GM18861 (cell line): ENCODE measurements at regions not wholly inside any gene's neighbourhood (a gene's known extent, or its start where the extent isn't known, plus 50 kb on each side); places are given as distances from the start of the nearest gene placed in this dataset.
"Not testable (repeated sequence)": the region's sequence is repeated elsewhere in the genome, so short reads cannot be mapped to it uniquely, and the experiment has no call there.

Source experiments
- ATAC-seq: cut with Tn5 transposase; IDR thresholded peaks from one replicate; pipeline ENCODE4 v1.9.1; 2021; ENCODE audit not compliant: unreplicated experiment

DNA sequence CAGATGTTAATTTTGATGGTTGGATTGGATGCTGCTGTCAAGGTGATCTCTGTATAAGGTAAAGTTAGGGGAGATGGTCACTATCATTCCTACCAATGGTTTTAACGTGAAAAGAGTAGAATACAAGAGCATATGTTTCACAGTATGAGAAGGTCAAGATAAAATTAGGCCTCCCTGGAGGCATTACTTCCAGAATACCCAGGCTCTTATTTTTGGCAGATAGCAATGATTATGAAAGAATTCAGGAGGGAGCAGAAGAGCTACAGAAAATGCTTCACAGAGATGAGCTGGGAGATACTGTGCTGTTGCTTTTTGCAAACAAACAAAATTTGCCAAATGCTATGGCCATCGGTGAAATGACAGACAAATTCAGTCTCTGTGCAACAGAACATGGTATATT is 547.5 kb upstream of the SPRY2 start:
- ATAC-seq = no peak

DNA sequence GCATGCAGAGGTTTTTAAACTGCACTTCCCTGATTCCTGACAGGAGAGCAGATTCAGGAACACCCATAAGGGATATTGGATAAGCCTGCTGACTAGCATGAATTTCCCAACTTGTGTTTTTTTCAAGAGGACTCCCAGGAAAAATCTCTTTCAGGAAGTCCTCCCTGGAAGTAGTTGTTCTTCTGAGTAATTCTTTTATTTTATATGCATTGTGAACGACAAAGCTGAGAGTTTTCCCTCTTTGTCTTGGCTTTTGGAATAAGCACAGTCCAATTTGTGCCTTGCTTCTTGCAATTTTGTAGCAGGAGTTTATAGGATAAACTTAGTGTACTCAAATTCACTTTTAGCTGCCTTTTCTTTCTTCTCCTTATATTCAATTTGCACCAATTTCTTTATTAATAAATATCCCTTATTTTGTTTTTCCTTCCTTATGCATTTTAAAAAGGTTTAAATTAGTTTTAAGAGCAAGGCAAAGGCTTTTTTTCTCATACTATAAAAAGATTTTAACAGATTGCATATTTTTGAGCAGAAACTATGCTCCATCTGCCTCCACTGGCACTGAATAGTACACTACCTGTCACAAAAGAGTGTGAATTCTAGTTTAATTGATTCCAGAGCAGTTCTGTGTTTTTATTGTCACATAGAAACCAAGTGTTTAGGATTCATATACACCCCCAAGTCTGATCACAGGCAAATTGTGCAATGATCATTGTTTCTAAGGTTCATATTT is 543.3 kb upstream of the SPRY2 start:
- ATAC-seq = no peak

DNA sequence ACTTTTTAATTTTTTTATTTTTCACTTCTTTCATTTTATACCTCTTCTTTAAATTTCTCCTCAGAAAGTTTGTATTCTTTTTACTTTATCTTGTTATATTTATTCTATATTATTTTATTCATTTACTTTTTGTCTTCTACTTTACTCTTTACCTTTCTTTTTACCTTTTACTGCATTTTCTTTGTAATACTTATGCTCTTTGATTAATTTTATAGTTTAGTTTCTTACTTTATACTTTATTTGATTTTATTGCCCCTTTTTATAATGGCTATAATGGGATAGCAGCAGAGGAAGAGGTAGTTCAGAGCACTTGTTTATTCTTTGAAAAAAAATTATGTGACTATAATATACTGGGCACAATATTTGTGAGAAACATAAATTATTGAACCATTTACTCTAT is 542.6 kb upstream of the SPRY2 start:
- ATAC-seq = no peak

DNA sequence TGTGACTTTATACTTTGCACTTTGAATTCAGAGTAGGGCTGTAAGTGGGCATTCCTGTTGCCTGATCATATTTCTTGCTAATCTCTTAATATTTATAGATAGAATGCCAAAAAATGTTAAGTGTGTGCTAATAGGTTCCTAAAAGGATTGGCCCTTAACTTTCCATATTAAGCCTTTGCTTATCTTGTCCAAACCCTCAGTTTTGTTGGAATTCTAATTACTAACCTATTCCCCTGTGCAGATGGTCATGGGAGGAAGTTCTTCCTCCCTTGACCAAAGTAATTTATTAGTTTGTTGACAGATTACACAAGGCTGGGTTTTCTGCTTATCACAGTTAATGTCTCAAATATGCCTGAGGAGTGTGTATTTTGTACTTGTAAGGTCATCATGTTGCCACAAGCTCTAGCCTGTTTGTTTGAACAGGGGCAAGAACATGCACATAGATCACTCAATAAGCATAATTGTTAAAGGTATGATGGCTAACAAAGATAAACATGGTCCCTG is 541.1 kb upstream of the SPRY2 start:
- no peak for ATAC-seq

DNA sequence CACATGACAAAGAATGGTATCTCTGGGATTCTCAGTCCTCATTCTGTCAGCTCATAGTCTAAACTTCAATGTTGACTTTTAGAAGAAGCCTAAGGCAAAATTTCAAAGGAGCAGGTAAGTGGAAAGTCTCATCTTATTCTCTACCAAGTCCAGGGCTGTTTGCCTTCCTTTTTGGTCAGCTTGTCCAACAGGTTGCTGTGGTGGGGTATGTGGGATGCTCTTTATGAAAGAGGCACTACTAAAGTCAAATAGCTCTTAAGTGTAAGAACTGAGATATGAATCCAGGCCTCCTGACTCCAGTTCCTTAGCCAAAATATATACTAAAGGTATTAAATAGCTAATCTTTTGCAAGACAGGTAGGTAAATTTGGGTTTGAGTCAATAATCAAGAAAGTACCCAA is 540.6 kb upstream of the SPRY2 start:
- no peak for ATAC-seq

DNA sequence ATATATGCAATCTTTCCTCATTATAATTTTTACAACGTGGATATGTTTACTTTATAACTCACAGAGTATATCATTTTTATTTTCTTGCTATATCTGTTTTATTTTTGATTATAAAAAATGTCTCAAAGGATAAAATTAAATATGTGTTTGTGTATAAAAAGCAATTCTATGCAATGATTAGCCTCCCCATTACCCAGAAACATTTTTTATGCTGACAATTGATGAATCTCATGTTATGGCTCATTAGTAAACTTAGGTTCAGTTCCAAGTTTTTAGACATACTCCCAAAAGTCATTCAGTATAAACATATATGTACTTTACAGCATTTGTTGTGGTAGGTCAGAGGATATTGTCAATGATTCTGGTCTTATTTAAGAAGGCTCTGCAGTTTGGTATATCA is 540.1 kb upstream of the SPRY2 start:
- no peak for ATAC-seq

DNA sequence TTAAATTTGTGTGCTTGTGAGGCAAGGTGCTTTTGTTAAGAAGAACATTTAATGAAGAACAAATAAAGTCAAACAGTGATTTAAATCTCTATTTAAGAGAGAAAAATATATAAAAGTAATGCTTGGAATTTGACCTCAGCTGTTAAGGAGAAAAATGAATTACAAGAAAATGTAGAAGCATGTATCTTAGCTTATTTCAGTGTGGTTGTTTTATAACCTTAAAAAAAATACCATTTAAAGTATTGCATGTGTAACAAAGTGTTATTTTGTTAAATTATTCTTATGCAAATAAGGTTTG is 537.0 kb upstream of the SPRY2 start:
- no peak for ATAC-seq

DNA sequence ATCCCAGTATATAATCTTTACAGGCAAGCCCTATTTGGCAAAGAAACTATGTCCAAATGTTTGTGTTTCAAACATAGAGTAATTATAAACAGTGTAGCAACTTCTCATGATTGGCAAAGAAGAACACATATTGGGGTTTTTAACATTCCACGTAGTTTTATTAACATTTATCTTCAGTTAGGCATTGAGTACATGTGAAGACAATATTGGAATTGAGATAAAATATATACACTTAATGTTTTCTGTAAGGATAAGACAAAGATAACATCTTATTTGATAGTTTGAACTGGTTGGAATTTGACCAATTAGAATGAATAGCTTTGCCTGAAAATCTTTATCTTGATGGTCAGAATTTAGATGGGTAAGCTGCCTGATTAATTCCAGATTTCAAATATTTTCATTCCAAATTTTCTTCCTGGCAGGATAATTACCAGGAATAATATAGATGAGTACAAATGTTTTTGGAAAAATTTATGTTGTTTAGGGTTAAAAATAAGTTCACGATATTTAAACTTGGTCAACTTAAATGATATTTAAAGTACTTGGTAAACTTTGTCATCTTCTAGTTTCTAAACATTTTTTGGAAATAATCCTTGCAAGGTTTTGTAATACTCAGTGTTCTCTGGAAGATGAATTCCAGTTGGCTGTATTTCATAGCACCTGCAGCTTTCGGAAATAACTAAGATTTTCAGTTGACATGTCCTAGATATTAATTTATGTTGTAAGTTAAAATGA is 536.5 kb upstream of the SPRY2 start:
- no peak for ATAC-seq

DNA sequence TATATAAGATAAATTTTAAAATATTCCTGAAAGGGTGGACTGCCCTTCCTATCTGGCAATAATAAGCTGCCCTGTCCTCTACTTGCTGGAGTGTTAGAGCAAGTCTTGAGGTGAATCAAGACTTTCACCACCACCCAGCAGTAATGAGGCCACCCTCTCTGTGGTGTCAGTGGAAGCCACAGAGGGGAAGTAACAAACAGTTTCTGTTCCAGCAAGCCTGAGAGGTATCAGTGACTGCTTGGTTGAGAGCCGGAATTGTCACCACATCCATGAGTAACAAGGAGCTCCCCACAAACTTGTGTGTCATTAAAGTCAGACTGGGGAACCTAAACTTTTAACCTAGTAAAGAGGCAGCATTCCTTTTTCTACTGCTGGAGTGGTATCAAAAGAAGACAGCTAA is 532.7 kb upstream of the SPRY2 start:
- peak; percentile 90 for ATAC-seq

DNA sequence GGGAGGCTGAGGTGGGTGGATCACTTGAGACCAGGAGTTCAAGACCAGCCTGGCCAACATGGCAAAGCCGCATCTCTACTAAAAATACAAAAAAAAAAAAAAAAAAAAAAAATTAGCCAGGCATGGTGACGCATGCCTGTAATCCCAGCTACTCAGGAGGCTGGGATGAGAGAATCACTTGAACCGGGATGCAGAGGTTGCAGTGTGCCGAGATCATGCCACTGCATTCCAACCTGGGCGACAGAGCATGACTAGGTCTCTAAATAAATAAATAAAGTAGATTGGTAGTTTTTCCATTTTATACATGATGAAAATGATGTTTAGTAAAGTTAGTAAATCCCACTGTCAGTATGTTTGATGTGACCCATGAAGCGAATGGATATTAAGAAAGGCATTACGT is 531.0 kb upstream of the SPRY2 start:
- ATAC-seq = not testable (repeated sequence)

DNA sequence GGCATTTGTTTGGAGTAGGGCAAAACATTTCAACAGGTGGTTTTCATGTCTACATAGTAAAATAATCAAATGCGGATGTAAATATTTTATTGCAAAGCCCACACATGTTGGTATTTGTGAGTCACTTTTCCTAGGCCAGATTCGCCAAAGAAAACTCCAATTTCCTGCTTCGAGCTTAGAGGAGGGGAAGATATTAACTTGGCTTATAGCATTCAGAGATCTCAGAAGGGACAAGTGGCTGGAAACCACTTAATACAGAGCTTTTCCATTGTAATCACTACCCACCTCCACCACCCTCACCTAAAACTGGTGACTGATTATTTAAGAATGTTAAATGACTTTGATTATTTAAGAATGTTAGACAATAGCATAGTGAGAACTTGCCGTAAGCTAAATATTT is 530.6 kb upstream of the SPRY2 start:
- ATAC-seq = no peak

DNA sequence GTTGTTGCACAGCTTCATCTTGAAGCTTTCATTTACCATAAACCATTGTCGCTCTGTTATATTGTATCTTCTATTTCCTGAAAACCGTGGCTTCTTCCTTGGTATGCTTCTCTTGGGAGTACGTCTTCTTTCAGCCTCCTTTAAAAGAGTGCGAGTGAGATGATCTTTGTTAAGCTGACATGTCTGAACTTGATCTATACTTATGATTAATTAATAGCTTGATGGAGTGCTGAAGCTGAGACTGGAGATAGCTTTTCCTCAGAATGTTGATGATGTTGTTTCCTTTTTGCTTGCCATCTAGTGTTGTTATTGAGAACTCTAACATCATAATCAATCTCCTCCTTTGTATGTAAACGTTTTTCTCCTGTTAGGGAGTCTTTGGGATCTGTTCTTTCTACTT is 529.3 kb upstream of the SPRY2 start:
- no peak for ATAC-seq

DNA sequence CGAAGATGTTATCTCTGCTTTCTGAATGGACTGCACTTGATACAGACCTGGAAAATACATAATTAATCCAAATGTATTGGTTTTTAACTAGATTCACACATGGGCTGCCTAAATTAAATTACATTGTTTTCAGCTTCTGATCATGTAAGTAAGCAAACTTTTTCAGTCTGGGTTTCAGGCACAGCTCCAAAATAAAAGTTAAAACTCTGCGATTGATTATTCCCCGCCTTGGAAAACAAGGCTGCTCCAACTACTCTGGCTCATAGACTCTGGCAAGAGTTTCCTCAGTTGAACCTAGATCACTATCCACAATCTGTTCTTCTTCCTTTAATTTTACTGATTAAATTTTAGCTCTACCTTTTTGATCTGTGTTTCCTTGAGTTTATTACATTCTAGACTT is 526.0 kb upstream of the SPRY2 start:
- ATAC-seq = no peak

DNA sequence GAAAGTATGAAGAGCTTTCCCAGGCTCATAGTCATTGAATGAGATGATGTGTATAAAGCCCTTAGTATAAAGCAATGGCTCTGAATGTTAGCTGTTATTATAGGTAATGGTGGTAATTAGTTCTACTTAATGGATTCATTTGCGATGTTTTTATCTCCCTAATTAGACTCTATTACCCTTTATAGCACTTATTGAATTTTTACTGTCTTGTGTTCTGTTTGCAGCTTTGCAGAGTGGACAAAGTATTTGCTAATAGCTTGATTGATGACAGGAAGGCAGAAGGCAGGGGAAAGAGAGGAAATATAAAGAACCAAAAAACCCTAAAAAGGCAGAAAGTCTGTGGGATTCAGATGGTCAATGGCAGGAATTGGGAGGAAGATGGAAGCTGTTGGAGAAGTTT is 524.4 kb upstream of the SPRY2 start:
- ATAC-seq = no peak

DNA sequence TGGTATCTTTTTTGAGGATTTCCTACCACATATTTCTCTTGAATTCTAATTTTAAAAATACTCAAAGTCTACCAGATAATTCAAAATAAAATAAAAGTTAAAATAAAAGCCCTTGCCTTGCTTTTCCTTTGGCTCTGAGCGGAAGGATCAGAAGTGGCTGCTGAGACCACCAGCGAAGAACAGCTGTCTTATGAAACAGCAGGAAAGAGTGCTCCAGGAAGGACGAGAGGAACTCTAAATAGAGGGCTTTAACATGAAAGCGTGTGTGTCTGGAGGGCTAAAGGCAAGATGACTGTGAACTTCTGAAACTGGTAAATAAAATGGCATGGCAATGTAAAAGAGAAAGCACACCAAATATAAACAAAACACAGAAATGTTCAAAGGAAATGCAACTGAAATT is 521.5 kb upstream of the SPRY2 start:
- ATAC-seq = no peak

DNA sequence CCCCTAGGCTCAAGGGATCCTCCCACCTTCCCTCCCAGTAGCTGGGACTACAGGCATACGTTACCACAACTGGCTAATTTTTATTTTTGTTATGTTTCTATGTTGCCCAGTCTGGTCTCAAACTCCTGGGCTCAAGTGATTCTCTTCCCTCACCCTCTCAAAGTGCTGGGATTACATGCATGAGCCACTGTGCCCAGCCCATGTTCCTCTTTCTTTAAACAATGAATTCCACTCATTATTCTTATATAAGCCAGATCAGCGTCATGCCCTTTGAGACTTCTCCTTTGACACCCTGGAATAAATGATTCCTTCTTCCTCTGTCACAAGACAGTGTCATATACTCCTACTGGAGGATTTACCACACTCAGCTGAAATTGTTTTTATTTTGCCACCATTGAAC is 519.9 kb upstream of the SPRY2 start:
- no peak for ATAC-seq

DNA sequence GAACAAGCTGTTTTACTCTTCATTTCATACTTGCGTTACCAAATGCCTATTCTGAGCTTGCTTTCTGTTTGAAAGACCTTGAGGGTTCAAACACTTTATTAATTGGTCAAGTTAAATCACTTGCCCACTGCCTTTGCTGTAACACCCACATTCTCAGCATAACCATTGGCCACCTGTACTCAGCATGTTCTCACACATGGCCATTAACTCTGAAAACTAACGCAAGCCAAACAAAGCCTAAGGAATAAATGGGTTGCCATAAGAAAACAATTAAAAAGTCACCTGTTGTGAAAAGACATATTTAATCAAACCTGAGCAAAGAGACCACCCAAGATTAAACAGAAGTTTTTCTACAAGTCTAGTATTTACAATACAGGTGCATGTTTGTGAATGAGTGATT is 517.2 kb upstream of the SPRY2 start:
- ATAC-seq = no peak

DNA sequence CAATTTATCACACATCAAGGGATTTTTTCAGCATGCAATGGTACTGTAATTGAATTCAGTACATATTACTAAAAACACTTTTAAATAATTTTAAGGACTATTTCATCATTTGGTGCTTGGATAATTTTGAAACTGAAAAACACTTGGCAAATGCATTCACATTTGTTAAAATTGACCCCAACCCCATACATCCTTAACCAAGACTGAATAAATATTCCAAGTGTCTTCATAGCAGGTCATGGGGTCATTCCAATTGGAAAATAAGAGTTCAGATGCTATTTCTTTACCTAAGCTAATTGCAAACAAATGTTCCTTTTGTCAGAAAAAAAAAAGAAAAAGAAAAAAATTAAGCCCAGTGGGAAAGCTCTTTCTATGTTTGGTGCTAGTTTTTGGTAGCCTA is 516.4 kb upstream of the SPRY2 start:
- ATAC-seq = no peak

DNA sequence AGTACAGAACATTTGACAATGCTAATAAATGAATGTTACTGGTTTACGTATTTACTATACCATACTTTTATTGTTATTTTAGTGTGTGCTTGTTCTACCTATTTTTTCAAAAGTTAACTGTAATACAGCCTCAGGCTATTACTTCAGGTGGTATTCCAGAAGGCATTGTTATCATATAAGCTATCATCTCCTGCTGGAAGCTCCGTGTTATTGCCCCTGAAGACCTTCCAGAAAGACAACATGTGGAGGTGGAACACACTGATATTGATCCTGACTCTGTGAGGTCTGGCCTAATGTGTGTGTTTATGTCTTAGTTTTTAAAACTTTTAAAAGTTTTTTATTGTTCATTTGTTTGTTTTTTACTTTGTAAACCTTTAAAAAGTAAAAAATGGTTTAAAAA is 509.8 kb upstream of the SPRY2 start:
- no peak for ATAC-seq

DNA sequence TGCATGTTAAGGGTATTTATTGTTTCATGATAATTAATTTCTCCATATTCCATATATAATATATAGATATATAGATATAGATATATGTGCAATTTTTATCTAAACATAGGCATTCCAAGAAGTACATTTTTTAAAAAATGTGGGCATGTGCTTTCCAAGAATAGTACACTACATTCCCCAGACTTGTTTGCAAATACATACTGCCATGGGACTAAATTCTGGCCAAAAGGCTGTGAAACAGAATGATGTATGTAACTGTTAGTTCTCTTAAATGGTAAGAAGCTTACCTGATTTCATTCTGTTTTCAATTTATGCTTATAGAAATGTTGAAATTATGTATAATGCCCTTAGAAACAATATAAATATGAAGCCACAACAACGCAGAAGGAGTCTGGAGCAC is 503.2 kb upstream of the SPRY2 start:
- ATAC-seq = no peak

DNA sequence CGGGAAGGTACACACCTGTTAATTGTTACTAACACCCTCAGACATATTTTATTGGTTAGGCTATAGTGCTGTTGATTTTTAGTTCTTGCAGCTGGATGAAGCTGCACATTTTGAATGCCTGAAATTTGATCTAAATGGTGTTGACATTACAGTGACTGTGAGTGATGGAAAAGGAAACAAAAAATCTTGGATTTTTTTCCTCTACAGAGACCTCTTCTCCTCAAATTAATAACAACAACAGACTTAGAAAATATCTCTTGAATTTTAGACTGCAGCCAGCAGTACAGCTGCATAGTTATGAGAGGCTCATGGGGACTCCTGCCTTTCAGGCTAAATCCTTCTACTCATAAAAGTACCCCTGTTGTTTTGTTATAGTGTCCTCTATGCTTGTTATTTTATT is 500.5 kb upstream of the SPRY2 start:
- no peak for ATAC-seq

DNA sequence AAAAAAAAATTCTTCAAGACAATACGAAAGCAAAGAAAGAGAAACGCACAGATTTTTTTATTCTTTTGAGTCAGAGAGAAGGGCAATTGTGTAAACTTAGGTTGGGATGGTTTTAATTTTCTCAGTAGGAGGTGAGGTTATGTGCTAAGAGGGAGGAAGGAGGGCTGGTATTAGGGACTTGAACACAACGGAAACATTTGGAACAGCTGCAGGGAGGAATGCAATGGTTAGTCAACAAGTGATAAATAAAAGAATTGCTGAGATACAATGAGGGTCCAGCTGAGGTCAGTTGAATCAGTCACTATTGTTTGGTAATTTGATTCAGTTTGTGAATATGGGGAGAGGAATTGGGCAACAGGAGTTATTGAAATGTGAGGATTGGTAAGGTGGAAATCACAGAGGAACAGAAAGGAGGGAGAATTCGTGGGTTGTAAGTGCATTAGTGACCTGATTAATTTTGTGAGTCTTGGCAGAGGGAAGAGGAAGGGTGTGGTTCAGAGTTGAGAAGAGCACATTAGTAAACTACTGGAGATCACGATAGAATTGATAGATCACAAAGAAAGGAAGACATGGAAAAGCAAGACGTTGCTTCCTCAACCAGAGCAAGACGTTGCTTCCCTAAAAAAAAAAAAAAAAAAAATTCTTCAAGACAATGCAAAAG is 499.5 kb upstream of the SPRY2 start:
- no peak for ATAC-seq
